ENCODE measurements at regions not wholly inside any gene's neighbourhood (a gene's known extent, or its start where the extent isn't known, plus 50 kb on each side); places are given as distances from the start of the nearest gene placed in this dataset.

- Histone ChIP-seq H3K9me3 (ENCODE audit: control insufficient read depth, insufficient read depth, low read length) (no peaks in the 10 kb centered on the region), H3K4me2 (ENCODE audit: low read length) (no peak overlapping the region), H3F3A (ENCODE audit: control insufficient read depth, insufficient read depth) (no peaks in the 10 kb centered on the region), H3K27ac (ENCODE audit: low read depth, low read length) (no peak overlapping the region), H3K9me2 (replicated peaks; ENCODE audit: control insufficient read depth, low read length) (no peaks in the 10 kb centered on the region), H3K79me2 (ENCODE audit: control insufficient read depth, low read length) (no peaks in the 10 kb centered on the region), H3K27me3 (ENCODE audit: control insufficient read depth, low read length) (0 out of 2 replicates have a peak, but pooled peaks cover 2% of the 10 kb centered on the region), H3K36me3 (ENCODE audit: control insufficient read depth, low read length) (no peaks in the 10 kb centered on the region), H3K4me3 (ENCODE audit: low read length) (no peak overlapping the region), H3K4me1 (ENCODE audit: control insufficient read depth, low read length) (no peaks in the 10 kb centered on the region), H4K20me1 (ENCODE audit: control insufficient read depth, insufficient read depth, low read depth, low read length) (no peaks in the 10 kb centered on the region)
- TF ChIP-seq CTCF (IDR thresholded peaks at IDR 0.05; ENCODE audit: low read depth, low read length, poor library complexity, severe bottlenecking) (no peak), EZH2phosphoT487 (IDR thresholded peaks at IDR 0.05; ENCODE audit: borderline replicate concordance, low read length) (no peak)
Observed at GRCh38 chr17:63311416-63311937, 134.6 kb downstream of the CYB561 start.

GRCh38 chr17:63314761-63315160 is 131.3 kb downstream of the CYB561 start:
- H3K4me3 ChIP-seq (ENCODE audit: low read length) = no peak overlapping the region
- H3K27ac ChIP-seq (ENCODE audit: low read depth, low read length) = no peak overlapping the region
- H3K9me2 ChIP-seq (replicated peaks; ENCODE audit: control insufficient read depth, low read length) = no peaks in the 10 kb centered on the region
- peaks cover 4% of the 10 kb centered on the region; the same call in 1 of the 2 replicates for H3K27me3 ChIP-seq (ENCODE audit: control insufficient read depth, low read length)
- no peak overlapping the region for H3K4me2 ChIP-seq (ENCODE audit: low read length)
- no peaks in the 10 kb centered on the region for H3K79me2 ChIP-seq (ENCODE audit: control insufficient read depth, low read length)
- H3K4me1 ChIP-seq (ENCODE audit: control insufficient read depth, low read length) = no peaks in the 10 kb centered on the region
- H4K20me1 ChIP-seq (ENCODE audit: control insufficient read depth, insufficient read depth, low read depth, low read length) = no peaks in the 10 kb centered on the region
- H3K9me3 ChIP-seq (ENCODE audit: control insufficient read depth, insufficient read depth, low read length) = no peaks in the 10 kb centered on the region
- no peaks in the 10 kb centered on the region for H3F3A ChIP-seq (ENCODE audit: control insufficient read depth, insufficient read depth)
- no peaks in the 10 kb centered on the region for H3K36me3 ChIP-seq (ENCODE audit: control insufficient read depth, low read length)
- TF ChIP-seq CTCF (IDR thresholded peaks at IDR 0.05; ENCODE audit: low read depth, low read length, poor library complexity, severe bottlenecking) (no peak), EZH2phosphoT487 (IDR thresholded peaks at IDR 0.05; ENCODE audit: borderline replicate concordance, low read length) (no peak)

GRCh38 chr17:63316100-63316499 is 130.0 kb downstream of the CYB561 start:
- H3K79me2 ChIP-seq (ENCODE audit: control insufficient read depth, low read length) = no peaks in the 10 kb centered on the region
- peaks cover 2% of the 10 kb centered on the region; the same call in 1 of the 2 replicates for H3K27me3 ChIP-seq (ENCODE audit: control insufficient read depth, low read length)
- no peak overlapping the region for H3K4me3 ChIP-seq (ENCODE audit: low read length)
- no peaks in the 10 kb centered on the region for H3K9me3 ChIP-seq (ENCODE audit: control insufficient read depth, insufficient read depth, low read length)
- H4K20me1 ChIP-seq (ENCODE audit: control insufficient read depth, insufficient read depth, low read depth, low read length) = no peaks in the 10 kb centered on the region
- TF ChIP-seq EZH2phosphoT487 (IDR thresholded peaks at IDR 0.05; ENCODE audit: borderline replicate concordance, low read length) (no peak), CTCF (IDR thresholded peaks at IDR 0.05; ENCODE audit: low read depth, low read length, poor library complexity, severe bottlenecking) (no peak)
- H3K4me1 ChIP-seq (ENCODE audit: control insufficient read depth, low read length) = no peaks in the 10 kb centered on the region
- no peak overlapping the region for H3K4me2 ChIP-seq (ENCODE audit: low read length)
- H3K27ac ChIP-seq (ENCODE audit: low read depth, low read length) = no peak overlapping the region
- H3K36me3 ChIP-seq (ENCODE audit: control insufficient read depth, low read length) = no peaks in the 10 kb centered on the region
- no peaks in the 10 kb centered on the region for H3K9me2 ChIP-seq (replicated peaks; ENCODE audit: control insufficient read depth, low read length)
- H3F3A ChIP-seq (ENCODE audit: control insufficient read depth, insufficient read depth) = no peaks in the 10 kb centered on the region
